Esophagus muscularis mucosa (tissue), 4 donors: ENCODE measurements at regions not wholly inside any gene's neighbourhood (a gene's known extent, or its start where the extent isn't known, plus 50 kb on each side); places are given as distances from the start of the nearest gene placed in this dataset.

Source experiments
- CTCF ChIP-seq, 3 experiments: fragments of 200-600 bp in 2 of 3; fragments of 450-650 bp in 1 of 3; sonication (generic) in 2 of 3; IDR thresholded peaks; one replicate each; pipeline ENCODE4 v1.5.1; 2017 to 2019; ENCODE audit warnings: antibody characterized with exemption in 3 of 3, mild to moderate bottlenecking in 2 of 3, moderate library complexity in 1 of 3
- EP300 ChIP-seq: sonication (generic); formaldehyde crosslinking; IDR thresholded peaks from one replicate; pipeline ENCODE4 v1.6.1; 2017; ENCODE audit warnings: antibody characterized with exemption
- POLR2A ChIP-seq: fragments of 450-650 bp; IDR thresholded peaks from one replicate; pipeline ENCODE4 v1.6.1; 2017; ENCODE audit warnings: antibody characterized with exemption, moderate library complexity, mild to moderate bottlenecking, low read depth
- POLR2AphosphoS5 ChIP-seq, 2 donors: sonication (generic); formaldehyde crosslinking; IDR thresholded peaks; one replicate each; pipeline ENCODE4 v1.6.1; 2017; ENCODE audit warnings: antibody characterized with exemption in 2 of 2

GRCh38 chr2:106296182-106296815 lies 102.2 kb upstream of the UXS1 start:
- TF ChIP-seq EP300 (no peak), CTCF (IDR thresholded peaks at IDR 0.05) (no peak), POLR2A (no peak), POLR2AphosphoS5 (IDR thresholded peaks at IDR 0.05) (no peak)
